Ovary (tissue), 7 donors: ENCODE measurements at regions not wholly inside any gene's neighbourhood (a gene's known extent, or its start where the extent isn't known, plus 50 kb on each side); places are given as distances from the start of the nearest gene placed in this dataset.

Source experiments
- DNase-seq, 5 donors: peaks; one replicate each; pipeline ENCODE4 v3.0.0-alpha.2; 2019 to 2020
- H3K27ac ChIP-seq, 2 donors: fragments of 200-600 bp; one replicate each; pipeline versions ENCODE4 v1.5.1 to v1.8.0; 2019 to 2022
- H3K27me3 ChIP-seq: fragments of 200-600 bp; one replicate; pipeline ENCODE4 v1.8.0; 2022
- H3K36me3 ChIP-seq: fragments of 200-600 bp; sonication (generic); one replicate; pipeline ENCODE4 v1.5.1; 2019
- H3K4me1 ChIP-seq: one replicate; pipeline ENCODE4 v1.8.1; 2013; ENCODE audit warnings: mild to moderate bottlenecking, moderate library complexity; ENCODE audit not compliant: insufficient read depth
- H3K4me3 ChIP-seq: fragments of 200-600 bp; sonication (generic); one replicate; pipeline ENCODE4 v1.5.1; 2017
- H3K9me3 ChIP-seq, 2 donors: fragments of 200-600 bp in 1 of 2; sonication (generic) in 1 of 2; one replicate each; pipeline versions ENCODE4 v1.5.1 to v1.8.1; 2013 to 2019; ENCODE audit warnings: mild to moderate bottlenecking in 1 of 2, moderate library complexity in 1 of 2
- EP300 ChIP-seq: sonication (generic); formaldehyde crosslinking; IDR thresholded peaks from one replicate; pipeline ENCODE4 v1.6.1; 2017; ENCODE audit warnings: antibody characterized with exemption
- POLR2A ChIP-seq: fragments of 450-650 bp; IDR thresholded peaks from one replicate; pipeline ENCODE4 v1.6.1; 2017; ENCODE audit warnings: antibody characterized with exemption, mild to moderate bottlenecking, moderate library complexity
- WGBS, 3 donors: extraction: QIAGEN DNeasy Blood & Tissue Kit in 1 of 3; methylation state at CpG; one replicate each; pipeline versions ENCODE4 v1.1.5 to v1.1.7; 2013 to 2017; 5-methylcytosine and 5-hydroxymethylcytosine counted together
- intact Hi-C, 4 donors: fragments of 100-400 bp; cut with DNase I; formaldehyde crosslinking; loops; one replicate each; pipeline versions ENCODE4 v1.11.0 to v1.15.1; 2022 to 2023
- TF ChIP-seq, protein P1 (sequence below), 3 donors: fragments of 450-650 bp in 2 of 3; fragments of 200-600 bp in 1 of 3; IDR thresholded peaks; one replicate each; pipeline versions ENCODE4 v1.5.1 to v1.8.0; 2016 to 2022; ENCODE audit warnings: antibody characterized with exemption in 3 of 3, mild to moderate bottlenecking in 1 of 3
- donor health status: DM: no; HTN: no; CAD: no; lungs with moderate emphysema.
- donor health status: DM: no; HTN: no; CAD: no.
- donor health status: Bipolar disorder and iron deficiency.
- donor health status: DM: no; HTN: no; CAD: no.
- donor health status: DM: yes; HTN: yes; CAD: no.

DNA sequence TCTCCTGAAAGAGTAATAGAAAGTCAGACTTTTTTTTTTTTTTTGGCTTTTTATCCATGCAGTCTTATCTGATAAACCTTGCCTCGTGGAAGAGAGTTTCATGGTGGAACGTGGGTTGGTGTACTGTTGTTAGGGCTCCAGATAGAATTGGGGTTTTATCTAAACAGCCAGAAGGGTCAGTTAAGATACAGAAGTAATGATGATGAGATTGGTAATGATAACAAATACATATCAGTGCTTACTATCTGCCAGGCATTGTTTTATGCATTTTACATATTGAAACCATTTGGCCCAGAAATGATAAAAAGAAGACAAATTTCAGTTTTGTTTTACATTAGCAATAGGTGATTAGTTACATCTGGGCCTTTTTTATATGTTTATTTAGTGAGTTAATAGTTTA is 372.8 kb upstream of the PRICKLE1 start:
- Histone ChIP-seq H3K27me3 (no peaks in the 10 kb centered on the region), H3K9me3 (no peaks in the 10 kb centered on the region), H3K4me1 (no peaks in the 10 kb centered on the region), H3K27ac (no peak overlapping the region), H3K36me3 (no peaks in the 10 kb centered on the region), H3K4me3 (no peak overlapping the region)
- TF ChIP-seq EP300 (no peak), POLR2A (no peak)
- TF ChIP-seq, protein P1, sequence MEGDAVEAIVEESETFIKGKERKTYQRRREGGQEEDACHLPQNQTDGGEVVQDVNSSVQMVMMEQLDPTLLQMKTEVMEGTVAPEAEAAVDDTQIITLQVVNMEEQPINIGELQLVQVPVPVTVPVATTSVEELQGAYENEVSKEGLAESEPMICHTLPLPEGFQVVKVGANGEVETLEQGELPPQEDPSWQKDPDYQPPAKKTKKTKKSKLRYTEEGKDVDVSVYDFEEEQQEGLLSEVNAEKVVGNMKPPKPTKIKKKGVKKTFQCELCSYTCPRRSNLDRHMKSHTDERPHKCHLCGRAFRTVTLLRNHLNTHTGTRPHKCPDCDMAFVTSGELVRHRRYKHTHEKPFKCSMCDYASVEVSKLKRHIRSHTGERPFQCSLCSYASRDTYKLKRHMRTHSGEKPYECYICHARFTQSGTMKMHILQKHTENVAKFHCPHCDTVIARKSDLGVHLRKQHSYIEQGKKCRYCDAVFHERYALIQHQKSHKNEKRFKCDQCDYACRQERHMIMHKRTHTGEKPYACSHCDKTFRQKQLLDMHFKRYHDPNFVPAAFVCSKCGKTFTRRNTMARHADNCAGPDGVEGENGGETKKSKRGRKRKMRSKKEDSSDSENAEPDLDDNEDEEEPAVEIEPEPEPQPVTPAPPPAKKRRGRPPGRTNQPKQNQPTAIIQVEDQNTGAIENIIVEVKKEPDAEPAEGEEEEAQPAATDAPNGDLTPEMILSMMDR (IDR thresholded peaks at IDR 0.05), result no peak
- WGBS, 3 donors, result 89 to 92% (median 91%) methylated on average over 2 of the region's 2 CpGs
- no peak for DNase-seq
- intact Hi-C loops, result no loop called here

DNA sequence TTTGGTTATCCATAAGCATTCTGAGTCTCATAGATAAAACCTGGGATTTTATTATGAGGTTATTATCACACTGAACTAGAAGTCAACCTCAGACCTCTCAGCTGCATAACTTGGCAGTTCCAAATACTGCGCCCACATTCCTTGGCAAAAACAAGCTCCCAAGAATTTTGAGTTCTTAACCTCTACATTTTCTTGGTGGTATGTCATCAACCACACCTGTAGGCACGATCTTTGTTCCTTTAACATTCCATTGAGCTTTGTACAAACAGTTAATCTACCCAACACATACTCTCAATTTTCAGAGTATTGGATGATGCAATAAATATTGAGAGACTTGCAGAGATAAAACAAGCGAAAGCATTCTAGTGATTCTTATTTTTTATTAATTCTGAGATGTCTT is 371.8 kb upstream of the PRICKLE1 start:
- DNase-seq, result no peak
- peaks cover under 1% of the 10 kb centered on the region for H3K4me1 ChIP-seq
- H3K27ac ChIP-seq, result no peak overlapping the region
- no peak overlapping the region for H3K4me3 ChIP-seq
- intact Hi-C loops, result no loop called here
- H3K36me3 ChIP-seq, result no peaks in the 10 kb centered on the region
- no peaks in the 10 kb centered on the region for H3K27me3 ChIP-seq
- WGBS, 3 donors, result 34 to 53% (median 43%) methylated on average over 3 of the region's 3 CpGs
- H3K9me3 ChIP-seq, result no peaks in the 10 kb centered on the region
- TF ChIP-seq EP300 (no peak), POLR2A (no peak)
- TF ChIP-seq, protein P1 (IDR thresholded peaks at IDR 0.05), result no peak

DNA sequence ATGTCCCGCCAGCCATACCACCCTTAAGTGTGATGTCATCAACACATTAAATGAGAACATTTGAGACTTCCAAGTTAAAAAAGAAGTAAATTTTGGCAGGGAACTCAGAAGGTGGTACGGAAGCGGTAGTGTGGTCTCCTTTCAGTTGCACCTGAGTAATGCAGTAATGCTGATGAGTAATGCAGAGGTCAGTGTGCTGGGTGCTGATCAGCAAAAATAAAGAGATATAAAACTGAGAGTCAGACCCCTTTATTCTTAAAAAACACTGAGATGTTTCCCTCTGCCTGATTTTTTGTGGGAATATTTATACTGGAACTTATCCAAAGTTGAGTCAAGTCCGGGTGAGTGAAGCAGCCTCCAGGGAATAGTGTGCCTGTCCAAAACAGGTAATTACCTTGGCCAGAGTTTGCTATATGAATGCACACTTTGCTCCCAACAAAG is 370.6 kb upstream of the PRICKLE1 start:
- intact Hi-C loops, result no loop called here
- DNase-seq, result no peak
- no peaks in the 10 kb centered on the region for H3K27me3 ChIP-seq
- peaks cover 3% of the 10 kb centered on the region for H3K4me1 ChIP-seq
- H3K9me3 ChIP-seq, result no peaks in the 10 kb centered on the region
- H3K27ac ChIP-seq, result no peak overlapping the region
- no peak overlapping the region for H3K4me3 ChIP-seq
- 76 to 80% (median 78%) methylated on average over 4 of the region's 4 CpGs for WGBS, 3 donors
- no peak for TF ChIP-seq EP300
- no peak for TF ChIP-seq POLR2A
- TF ChIP-seq, protein P1 (IDR thresholded peaks at IDR 0.05), result no peak
- no peaks in the 10 kb centered on the region for H3K36me3 ChIP-seq

DNA sequence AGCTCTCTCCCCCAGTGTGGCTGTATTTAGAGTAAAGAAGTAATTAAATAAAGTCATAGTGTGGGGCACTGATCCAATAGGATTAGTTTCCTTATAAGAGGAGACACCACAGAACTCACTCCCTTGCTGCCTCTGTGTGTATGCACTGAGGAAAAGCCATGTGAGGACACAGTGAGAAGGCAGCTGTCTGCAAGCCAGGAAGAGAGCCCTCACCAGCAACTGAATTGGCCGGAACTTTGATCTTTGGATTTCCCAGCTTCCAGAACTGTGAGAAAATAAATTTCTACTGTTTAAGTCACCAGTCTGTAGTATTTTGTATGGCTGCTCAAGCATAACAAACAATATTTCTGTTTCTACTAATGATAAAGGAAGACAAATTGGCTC is 368.7 kb upstream of the PRICKLE1 start:
- no peaks in the 10 kb centered on the region for H3K9me3 ChIP-seq
- DNase-seq, result no peak
- H3K27ac ChIP-seq, result no peak overlapping the region
- no peaks in the 10 kb centered on the region for H3K27me3 ChIP-seq
- H3K36me3 ChIP-seq, result no peaks in the 10 kb centered on the region
- no peak overlapping the region for H3K4me3 ChIP-seq
- peaks cover 3% of the 10 kb centered on the region for H3K4me1 ChIP-seq
- 46 to 57% (median 50%) methylated on average over 1 of the region's 1 CpG for WGBS, 3 donors
- TF ChIP-seq, protein P1 (IDR thresholded peaks at IDR 0.05), result no peak
- TF ChIP-seq POLR2A (no peak), EP300 (no peak)
- intact Hi-C loops, result no loop called here
